HG03432 (cell line): ENCODE measurements at regions not wholly inside any gene's neighbourhood (a gene's known extent, or its start where the extent isn't known, plus 50 kb on each side); places are given as distances from the start of the nearest gene placed in this dataset.
"Not testable (repeated sequence)": the region's sequence is repeated elsewhere in the genome, so short reads cannot be mapped to it uniquely, and the experiment has no call there.

Experiments used
- ATAC-seq: cut with Tn5 transposase; IDR thresholded peaks from one replicate; pipeline ENCODE4 v1.9.1; 2021; ENCODE audit warnings: mild to moderate bottlenecking, moderate library complexity; ENCODE audit not compliant: unreplicated experiment

DNA sequence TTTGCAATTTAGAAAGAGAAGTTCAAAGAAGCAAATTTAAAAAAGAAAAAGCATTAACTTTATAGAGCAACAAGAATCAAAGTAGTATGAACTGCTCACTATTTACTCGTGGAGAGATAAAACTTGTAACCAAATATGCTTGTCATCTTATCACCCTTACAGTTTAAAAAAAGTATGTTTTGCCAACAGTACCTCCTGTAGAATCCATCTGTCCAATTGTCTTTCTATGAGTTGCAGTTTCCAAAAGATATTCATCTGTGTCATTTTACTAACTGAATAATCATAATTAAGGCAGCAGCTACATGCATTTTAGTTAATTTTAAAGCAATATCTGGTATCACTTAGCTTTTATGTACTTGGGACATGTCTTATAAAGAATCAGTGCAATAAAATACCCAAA, 1112.3 kb downstream of the DSC3 start:
- ATAC-seq: no peak

DNA sequence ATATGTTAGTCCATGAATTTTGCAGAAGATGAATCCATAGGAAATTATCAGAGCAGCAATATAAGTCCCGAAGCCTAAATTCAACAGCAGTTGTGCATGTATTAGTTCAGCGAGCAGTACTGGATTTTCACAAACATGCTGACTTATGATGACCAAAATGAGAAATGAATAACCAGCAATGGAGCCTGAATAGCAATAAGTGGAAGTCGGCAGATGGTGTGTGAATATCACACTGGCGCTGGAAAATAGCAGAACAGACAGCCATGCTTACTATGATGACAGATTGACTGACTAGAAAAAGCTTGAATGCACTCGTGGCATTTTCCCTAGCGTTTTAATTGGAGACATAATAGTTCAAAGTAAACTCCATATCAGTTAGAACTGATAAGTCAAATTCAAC, 1114.5 kb downstream of the DSC3 start:
- ATAC-seq: no peak

DNA sequence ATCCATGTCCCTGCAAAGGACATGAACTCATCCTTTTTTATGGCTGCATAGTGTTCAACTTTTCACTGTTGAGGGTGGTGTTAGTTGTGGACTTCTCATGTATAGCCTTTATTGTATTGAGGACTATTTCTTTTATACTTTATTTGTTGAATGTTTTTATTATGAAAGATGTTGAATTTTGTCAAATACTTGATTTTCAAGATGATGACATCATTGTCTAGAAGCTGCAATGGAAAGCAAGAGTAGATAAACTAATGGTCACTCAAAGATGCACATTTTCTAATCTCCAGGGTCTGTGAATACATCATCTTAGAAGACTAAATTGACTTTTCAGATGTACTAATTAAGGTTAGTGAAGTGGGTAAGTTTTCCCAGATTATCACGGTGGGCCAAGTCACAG, 1117.0 kb downstream of the DSC3 start:
- ATAC-seq: no peak

DNA sequence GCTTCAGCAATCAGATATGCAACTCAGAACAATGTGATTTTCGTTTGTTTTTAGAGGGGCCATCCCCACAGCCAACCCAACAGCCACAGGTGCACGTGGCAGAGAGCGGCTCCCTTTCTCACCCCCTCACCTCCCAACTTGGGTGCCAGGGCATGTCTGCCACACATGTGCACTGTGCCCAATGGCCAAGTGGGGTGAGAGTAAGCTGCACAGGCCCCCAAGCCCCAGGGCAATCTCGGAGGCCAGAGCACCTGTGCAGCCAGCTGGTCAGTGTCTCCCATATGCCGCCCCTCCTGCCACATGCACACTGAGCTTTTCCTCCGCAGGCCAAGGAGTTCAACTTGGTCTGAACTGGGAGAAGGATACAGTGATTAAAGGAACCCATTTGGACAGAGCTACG, 1130.2 kb downstream of the DSC3 start:
- no peak for ATAC-seq

- ATAC-seq: no peak
These were observed 1149.5 kb downstream of the DSC3 start for GRCh38 chr18:29892960-29893558.

- no peak for ATAC-seq
These were observed 1159.4 kb downstream of the DSC3 start for GRCh38 chr18:29883114-29883513.

DNA sequence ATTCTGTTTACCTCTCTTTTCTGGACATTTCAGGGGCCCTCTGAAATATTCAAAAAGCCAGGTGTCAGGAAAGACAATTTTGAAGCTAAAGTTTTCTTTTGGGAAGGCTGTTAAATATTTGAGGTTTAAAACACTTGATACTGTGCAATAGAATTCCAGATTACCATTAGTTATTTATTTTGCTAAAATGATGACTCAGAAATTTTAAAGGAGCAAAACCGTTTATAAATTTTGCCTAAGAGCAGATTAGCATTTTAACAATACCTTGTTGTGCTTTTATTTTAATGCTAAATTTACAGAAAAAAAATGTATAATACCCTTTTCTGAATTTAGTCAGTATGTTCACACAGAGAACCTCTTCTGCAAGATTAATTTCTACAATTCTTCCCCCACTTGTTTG, 1159.9 kb downstream of the DSC3 start:
- no peak for ATAC-seq

DNA sequence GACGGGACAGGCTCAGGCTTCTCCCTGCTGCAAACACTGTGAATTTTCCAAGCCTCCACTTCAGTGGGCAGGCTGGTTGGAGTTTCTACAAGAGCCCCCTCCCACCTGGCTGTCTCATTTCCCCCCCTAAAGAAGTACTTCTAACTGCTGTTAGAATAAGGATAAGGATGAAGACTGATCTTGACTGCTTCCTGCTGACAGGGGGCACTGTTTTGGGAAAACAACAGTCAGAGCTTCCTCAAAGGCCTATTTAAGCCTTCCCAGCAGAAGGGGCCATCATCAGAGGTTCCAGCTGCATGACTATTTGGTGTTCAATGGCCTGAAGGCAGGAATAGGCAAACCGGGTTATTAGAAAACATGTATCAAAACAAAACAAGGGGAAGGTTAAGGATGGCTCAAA, 1162.8 kb downstream of the DSC3 start:
- ATAC-seq: no peak

DNA sequence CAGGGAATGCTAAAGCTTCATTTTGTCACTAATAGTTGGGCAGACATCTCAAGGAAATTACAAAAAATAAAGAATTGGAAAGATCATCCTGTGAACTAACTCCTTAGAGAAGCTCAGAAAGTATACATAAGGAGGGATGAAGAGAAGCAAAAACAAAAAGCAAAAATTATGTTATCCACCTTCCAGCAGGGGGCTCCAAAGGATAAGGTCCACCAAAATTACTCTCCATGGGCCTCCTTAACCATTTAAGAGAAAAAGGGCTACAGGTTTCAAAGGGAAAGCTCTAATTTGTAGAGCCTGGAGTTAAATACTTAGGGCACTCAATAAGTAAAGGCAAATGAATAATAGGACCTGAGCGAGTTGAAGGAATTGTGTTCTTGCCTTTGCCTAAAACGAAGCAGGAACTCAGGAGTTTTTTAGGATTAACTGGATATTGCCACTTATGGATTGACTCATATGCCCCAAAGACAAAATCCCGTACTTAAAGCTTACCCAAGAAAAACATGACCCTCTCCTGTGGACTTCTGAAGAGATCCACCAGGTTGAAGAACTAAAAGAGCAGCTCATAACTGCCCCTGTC, 1167.9 kb downstream of the DSC3 start:
- ATAC-seq: no peak

DNA sequence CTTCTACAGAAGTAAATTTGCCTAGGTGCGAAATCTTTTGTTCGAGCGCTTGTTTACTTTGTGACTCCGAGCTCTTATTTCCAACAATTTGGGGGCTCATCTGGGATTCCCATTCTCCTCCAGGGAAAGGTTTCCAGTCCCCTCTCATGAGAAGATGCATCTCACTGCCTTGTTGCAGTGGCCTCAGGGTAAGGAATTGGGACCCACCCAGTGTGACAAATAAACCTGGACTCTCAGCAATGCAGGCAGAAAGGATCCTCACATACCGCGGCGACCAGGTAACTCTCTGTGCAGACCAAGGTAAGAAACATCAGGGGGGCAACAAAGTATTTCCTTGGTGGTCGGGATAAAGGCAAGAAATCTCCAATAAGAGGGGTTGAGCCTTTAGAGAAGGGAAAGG, 1169.3 kb downstream of the DSC3 start:
- no peak for ATAC-seq

- no peak for ATAC-seq
These were observed 1171.3 kb downstream of the DSC3 start for GRCh38 chr18:29871246-29871645.

DNA sequence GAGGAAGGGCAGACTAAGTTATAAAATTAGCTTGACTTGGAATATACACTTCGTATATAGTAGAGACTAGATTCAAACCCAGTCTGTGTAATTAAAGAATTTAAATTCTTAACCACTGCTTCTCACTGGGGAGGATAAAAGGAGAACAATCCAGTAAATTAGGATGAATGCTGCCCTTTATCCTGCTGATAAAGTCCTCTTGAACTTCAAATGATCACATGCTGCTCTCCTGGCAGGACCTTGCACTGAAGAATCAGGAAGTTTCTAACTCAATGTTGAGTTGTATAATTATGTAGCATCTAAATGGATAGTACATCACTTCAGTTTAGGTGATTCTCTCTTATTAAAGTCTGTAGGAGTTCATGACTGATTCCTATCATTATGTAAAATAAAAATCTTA, 1179.7 kb downstream of the DSC3 start:
- no peak for ATAC-seq

DNA sequence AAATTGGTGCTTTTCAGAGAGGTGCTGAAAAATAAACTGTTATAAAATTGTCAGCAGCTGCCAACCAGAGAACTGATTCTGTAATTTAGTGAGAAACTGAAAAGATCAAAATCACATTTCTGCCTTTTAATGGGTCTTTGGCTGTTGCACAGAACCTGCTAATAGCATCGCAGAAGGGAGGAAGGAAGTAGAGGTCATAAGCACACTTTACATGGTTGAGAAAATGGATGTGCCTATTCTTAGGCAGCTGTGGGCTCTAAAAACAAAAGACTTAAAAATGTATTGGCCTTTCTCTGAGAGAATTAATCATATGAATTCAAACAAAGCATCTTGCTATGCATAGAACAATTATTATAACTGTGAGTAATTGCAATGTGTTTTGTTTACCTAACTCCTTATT, 1186.9 kb downstream of the DSC3 start:
- no peak for ATAC-seq

GRCh38 chr18:29853126-29853525, 1189.4 kb downstream of the DSC3 start:
- ATAC-seq: no peak

DNA sequence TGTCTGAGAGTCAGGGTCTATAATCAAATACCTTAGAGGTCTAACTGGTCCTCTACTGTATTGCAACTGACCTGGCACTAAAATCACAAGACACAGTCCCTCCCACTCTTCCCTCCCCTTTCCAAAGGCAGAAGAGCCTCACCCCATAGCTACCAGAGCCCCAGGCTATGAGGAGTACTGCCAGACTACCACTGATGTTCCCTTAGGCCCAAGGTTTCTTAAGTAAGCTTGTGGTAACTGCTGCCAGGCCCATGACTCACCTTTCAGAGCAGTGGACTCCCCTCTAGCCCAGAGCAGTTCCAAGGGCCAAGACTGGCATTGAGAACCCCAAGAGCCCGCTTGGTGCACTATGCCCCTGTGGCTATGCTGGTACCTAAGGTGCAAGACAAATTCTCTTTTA, 1193.4 kb downstream of the DSC3 start:
- ATAC-seq: no peak

DNA sequence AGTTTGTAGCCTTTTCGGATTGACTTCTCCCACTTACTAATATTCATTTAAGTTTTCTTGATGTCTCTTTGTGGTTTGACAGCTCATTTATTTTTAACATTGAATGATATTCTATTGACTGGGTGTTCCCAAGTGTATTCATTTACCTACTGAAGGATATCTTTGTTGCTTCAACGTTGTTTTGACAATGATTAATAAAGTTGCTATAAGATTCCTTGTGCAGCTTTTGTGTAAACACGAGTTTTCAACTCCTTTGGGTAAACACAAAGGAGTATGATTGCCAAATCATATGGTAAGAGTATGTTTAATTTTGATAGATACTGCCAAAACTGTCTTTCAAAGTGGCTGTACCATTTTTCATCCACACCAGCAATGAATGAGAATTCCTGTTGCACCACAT, 1200.9 kb downstream of the DSC3 start:
- no peak for ATAC-seq

DNA sequence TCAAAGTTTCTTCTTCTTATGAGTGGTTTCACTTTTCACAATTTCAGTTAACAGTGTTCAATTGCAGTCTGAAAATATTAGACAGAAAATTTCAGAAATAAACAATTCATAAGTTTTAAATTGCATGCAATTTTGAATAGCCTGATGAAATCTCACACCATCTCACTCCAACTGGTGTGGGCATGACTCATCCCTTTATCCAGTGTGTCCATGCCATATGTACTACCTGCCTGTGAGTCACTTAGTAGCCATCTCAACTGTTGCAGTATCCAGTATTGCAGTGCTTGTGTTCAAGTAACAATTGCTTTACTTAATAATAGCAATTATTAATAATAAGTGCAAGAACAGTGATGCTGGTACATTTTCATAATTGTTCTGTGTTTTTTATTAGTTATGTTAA, 1202.5 kb downstream of the DSC3 start:
- ATAC-seq: no peak

- ATAC-seq: not testable (repeated sequence)
These were observed 1203.6 kb downstream of the DSC3 start for GRCh38 chr18:29838961-29839360.

DNA sequence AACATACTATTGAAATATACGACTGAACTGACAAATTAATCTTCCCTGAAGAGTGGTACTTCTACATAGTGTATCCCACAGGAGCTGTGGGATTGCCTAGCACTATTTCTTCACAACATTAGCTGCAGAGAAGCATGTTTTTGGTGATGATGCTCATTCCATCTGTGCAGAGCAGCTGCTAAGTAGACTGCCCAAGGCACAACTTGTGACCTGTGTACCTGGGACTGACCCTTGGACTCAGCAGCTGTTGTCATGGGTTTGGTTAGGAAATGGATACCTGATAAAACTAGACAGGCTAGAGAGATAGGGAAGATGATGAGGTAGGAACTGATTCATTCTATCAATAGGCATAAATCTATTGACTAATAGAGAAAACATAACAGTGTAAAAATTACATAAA, 1204.0 kb downstream of the DSC3 start:
- ATAC-seq: no peak

- ATAC-seq: no peak
These were observed 1218.9 kb downstream of the DSC3 start for GRCh38 chr18:29823671-29824070.

DNA sequence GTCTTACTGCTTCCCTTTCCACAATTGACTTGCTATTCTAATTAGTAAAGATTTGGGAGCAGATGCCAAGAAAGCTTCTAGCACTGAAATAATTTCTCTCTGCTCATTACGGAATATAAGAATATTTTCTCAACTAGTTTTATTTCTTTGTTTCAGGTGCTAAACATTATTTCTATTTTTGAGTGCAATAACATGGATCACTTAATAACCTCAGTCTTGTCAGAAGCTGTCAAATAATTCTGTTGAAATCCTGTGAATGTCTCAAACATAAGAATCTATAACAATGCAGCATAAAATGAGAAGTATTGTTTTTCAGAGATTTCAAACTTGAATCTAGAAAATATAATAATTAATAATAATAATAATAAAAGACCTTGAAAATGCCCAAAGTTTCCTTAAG, 1221.0 kb downstream of the DSC3 start:
- ATAC-seq: no peak

DNA sequence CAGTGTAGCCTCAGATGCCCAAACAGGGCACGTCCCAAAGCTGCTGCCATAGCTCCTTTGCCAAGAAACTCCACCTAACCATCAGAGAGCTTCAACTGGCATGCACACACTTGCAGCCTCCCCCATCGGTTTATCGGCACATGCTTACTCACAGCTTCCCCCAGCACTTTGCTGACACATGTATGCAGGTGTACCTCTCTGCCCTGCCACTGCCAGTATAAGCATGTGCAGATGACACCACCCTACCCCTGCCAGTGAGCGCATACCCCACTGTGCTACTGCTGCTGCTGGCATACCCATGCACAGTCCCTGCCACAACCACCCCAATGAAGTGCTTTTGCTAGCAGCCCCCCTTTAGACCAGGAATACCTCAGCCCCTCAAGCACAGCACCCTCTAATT, 1231.0 kb downstream of the DSC3 start:
- ATAC-seq: no peak

DNA sequence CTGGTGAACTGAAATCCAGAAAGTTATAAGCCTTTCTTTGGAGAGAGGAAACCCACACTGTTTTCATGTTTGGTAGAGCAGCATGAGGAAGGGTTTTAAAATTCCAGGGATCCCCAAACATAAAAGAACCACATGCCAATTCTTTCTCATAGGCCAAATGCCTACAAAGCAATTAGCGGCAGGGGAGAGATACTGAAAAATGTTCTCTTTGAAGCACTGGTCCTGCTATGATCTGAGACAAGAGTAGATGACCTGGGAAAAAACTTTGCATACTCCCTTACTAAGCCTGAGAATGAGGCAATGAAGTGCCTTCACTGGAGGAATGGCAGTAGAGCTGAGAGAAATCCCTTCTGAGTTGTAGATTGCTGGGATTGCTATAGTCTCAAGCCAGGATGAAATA, 1261.7 kb downstream of the DSC3 start:
- ATAC-seq: no peak
